ENCODE measurements at regions not wholly inside any gene's neighbourhood (a gene's known extent, or its start where the extent isn't known, plus 50 kb on each side); places are given as distances from the start of the nearest gene placed in this dataset.

- no peak for DNase-seq (ENCODE audit: low read depth)
Measured at GRCh38 chr2:66794551-66794950, 359.6 kb downstream of the MEIS1 start.

- DNase-seq (ENCODE audit: low read depth), result no peak
Measured at GRCh38 chr2:66802877-66803276, 368.0 kb downstream of the MEIS1 start.

GRCh38 chr2:66803726-66804125 is 368.8 kb downstream of the MEIS1 start:
- peak; percentile 11 for DNase-seq (ENCODE audit: low read depth)

GRCh38 chr2:66805016-66805865 is 370.3 kb downstream of the MEIS1 start:
- no peak for DNase-seq (ENCODE audit: low read depth)

GRCh38 chr2:66805968-66806367 is 371.0 kb downstream of the MEIS1 start:
- no peak for DNase-seq (ENCODE audit: low read depth)

- no peak for DNase-seq (ENCODE audit: low read depth)
Measured at GRCh38 chr2:66813525-66813924, 378.6 kb downstream of the MEIS1 start.

- DNase-seq (ENCODE audit: low read depth), result no peak
Measured at GRCh38 chr2:66813976-66814375, 379.1 kb downstream of the MEIS1 start.

- no peak for DNase-seq (ENCODE audit: low read depth)
Measured at GRCh38 chr2:66814916-66815315, 380.0 kb downstream of the MEIS1 start.

GRCh38 chr2:66815886-66816285 is 381.0 kb downstream of the MEIS1 start:
- DNase-seq (ENCODE audit: low read depth), result no peak

GRCh38 chr2:66821168-66821567 is 386.2 kb downstream of the MEIS1 start:
- DNase-seq (ENCODE audit: low read depth), result no peak

GRCh38 chr2:66822186-66822585 is 387.3 kb downstream of the MEIS1 start:
- no peak for DNase-seq (ENCODE audit: low read depth)

- DNase-seq (ENCODE audit: low read depth), result no peak
Measured at GRCh38 chr2:66824926-66825325, 390.0 kb downstream of the MEIS1 start.

GRCh38 chr2:66827851-66828250 is 392.9 kb downstream of the MEIS1 start:
- no peak for DNase-seq (ENCODE audit: low read depth)

GRCh38 chr2:66828876-66829275 is 394.0 kb downstream of the MEIS1 start:
- DNase-seq (ENCODE audit: low read depth), result no peak

GRCh38 chr2:66830881-66831280 is 396.0 kb downstream of the MEIS1 start:
- DNase-seq (ENCODE audit: low read depth), result no peak

GRCh38 chr2:66832646-66833435 is 397.9 kb downstream of the MEIS1 start:
- no peak for DNase-seq (ENCODE audit: low read depth)

GRCh38 chr2:66834859-66835258 is 399.9 kb downstream of the MEIS1 start:
- DNase-seq (ENCODE audit: low read depth), result no peak

- no peak for DNase-seq (ENCODE audit: low read depth)
Measured at GRCh38 chr2:66836851-66837250, 401.9 kb downstream of the MEIS1 start.

- DNase-seq (ENCODE audit: low read depth), result peak; percentile 98
Measured at GRCh38 chr2:66839551-66840320, 404.8 kb downstream of the MEIS1 start.

GRCh38 chr2:66840321-66841002 is 405.5 kb downstream of the MEIS1 start:
- DNase-seq (ENCODE audit: low read depth), result no peak

GRCh38 chr2:66843847-66844246 is 408.9 kb downstream of the MEIS1 start:
- no peak for DNase-seq (ENCODE audit: low read depth)

GRCh38 chr2:66845307-66845706 is 410.4 kb downstream of the MEIS1 start:
- no peak for DNase-seq (ENCODE audit: low read depth)
